Left ventricle myocardium inferior (tissue), 1 donor: ENCODE measurements at regions not wholly inside any gene's neighbourhood (a gene's known extent, or its start where the extent isn't known, plus 50 kb on each side); places are given as distances from the start of the nearest gene placed in this dataset.

Experiments used
- DNase-seq: peaks from one replicate; pipeline ENCODE4 v3.0.0-alpha.2; 2020
- H3K27ac ChIP-seq: fragments of 200-600 bp; replicated peaks from 2 replicates; pipeline ENCODE4 v1.8.0; 2021
- H3K27me3 ChIP-seq: fragments of 200-600 bp; 2 replicates; pipeline ENCODE4 v1.8.0; 2021; ENCODE audit warnings: low read depth
- H3K36me3 ChIP-seq: fragments of 200-600 bp; 2 replicates; pipeline ENCODE4 v1.8.0; 2021
- H3K4me1 ChIP-seq: fragments of 200-600 bp; 2 replicates; pipeline ENCODE4 v1.8.0; 2021
- H3K4me3 ChIP-seq: fragments of 200-600 bp; 2 replicates; pipeline ENCODE4 v1.8.0; 2021; ENCODE audit warnings: mild to moderate bottlenecking, moderate library complexity
- H3K9me3 ChIP-seq: fragments of 200-600 bp; replicated peaks from 2 replicates; pipeline ENCODE4 v1.8.0; 2021
- CTCF ChIP-seq: fragments of 200-600 bp; IDR thresholded peaks from 2 replicates; pipeline ENCODE4 v1.8.0; 2021; ENCODE audit warnings: antibody characterized with exemption, mild to moderate bottlenecking, borderline replicate concordance
- intact Hi-C: fragments of 100-400 bp; cut with micrococcal nuclease; formaldehyde crosslinking; loops from one replicate; pipeline ENCODE4 v1.11.0; 2022
- donor health status: DM: no; HTN: yes; CAD: no; lungs with severe emphysema.

DNA sequence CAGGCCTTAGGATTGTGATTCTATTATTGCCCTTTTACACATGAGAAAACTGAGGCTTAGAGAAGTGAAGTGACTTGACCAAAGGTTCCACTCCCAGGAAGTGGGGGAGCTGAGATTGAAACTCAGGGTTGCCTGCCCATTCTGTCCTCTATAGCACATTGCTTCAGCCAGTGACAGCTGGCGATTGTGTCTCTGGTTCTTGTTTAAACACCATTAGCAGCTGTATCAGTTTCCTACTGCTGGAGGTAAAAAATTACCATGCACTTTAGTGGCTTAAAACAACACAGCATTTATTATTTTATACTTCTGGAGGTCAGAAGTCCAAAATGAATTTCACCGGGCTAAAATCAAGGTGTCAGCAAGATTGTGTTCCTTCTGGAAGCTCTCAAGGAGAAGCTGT is 205.8 kb upstream of the MAMLD1 start:
- no peak overlapping the region for H3K4me3 ChIP-seq
- intact Hi-C loops, result no loop called here
- no peak for DNase-seq
- no peaks in the 10 kb centered on the region for H3K27me3 ChIP-seq
- no peaks in the 10 kb centered on the region for H3K9me3 ChIP-seq
- no peaks in the 10 kb centered on the region for H3K36me3 ChIP-seq
- no peaks in the 10 kb centered on the region for H3K4me1 ChIP-seq
- H3K27ac ChIP-seq, result no peak overlapping the region
- no peak for TF ChIP-seq CTCF

GRCh38 chrX:150158554-150159332 is 204.4 kb upstream of the MAMLD1 start:
- Histone ChIP-seq H3K9me3 (no peaks in the 10 kb centered on the region), H3K36me3 (no peaks in the 10 kb centered on the region), H3K4me3 (no peak overlapping the region), H3K4me1 (no peaks in the 10 kb centered on the region), H3K27ac (no peak overlapping the region), H3K27me3 (no peaks in the 10 kb centered on the region)
- intact Hi-C loops, result no loop called here
- DNase-seq, result no peak
- TF ChIP-seq CTCF, result no peak

GRCh38 chrX:150159537-150159936 is 203.6 kb upstream of the MAMLD1 start:
- H3K36me3 ChIP-seq, result no peaks in the 10 kb centered on the region
- no peak for TF ChIP-seq CTCF
- no peak overlapping the region for H3K27ac ChIP-seq
- no peak overlapping the region for H3K4me3 ChIP-seq
- no peaks in the 10 kb centered on the region for H3K27me3 ChIP-seq
- no peaks in the 10 kb centered on the region for H3K4me1 ChIP-seq
- intact Hi-C loops, result no loop called here
- no peaks in the 10 kb centered on the region for H3K9me3 ChIP-seq
- no peak for DNase-seq

- intact Hi-C loops, result no loop called here
- H3K36me3 ChIP-seq, result no peaks in the 10 kb centered on the region
- no peaks in the 10 kb centered on the region for H3K27me3 ChIP-seq
- no peaks in the 10 kb centered on the region for H3K9me3 ChIP-seq
- no peak for TF ChIP-seq CTCF
- no peak overlapping the region for H3K27ac ChIP-seq
- no peak for DNase-seq
- no peak overlapping the region for H3K4me3 ChIP-seq
- no peaks in the 10 kb centered on the region for H3K4me1 ChIP-seq
These were observed 202.5 kb upstream of the MAMLD1 start for GRCh38 chrX:150160656-150161055.

- intact Hi-C loops, result no loop called here
- H3K4me1 ChIP-seq, result no peaks in the 10 kb centered on the region
- H3K9me3 ChIP-seq, result no peaks in the 10 kb centered on the region
- no peaks in the 10 kb centered on the region for H3K27me3 ChIP-seq
- no peak for DNase-seq
- H3K36me3 ChIP-seq, result no peaks in the 10 kb centered on the region
- no peak overlapping the region for H3K4me3 ChIP-seq
- no peak for TF ChIP-seq CTCF
- no peak overlapping the region for H3K27ac ChIP-seq
These were observed 201.9 kb upstream of the MAMLD1 start for GRCh38 chrX:150161193-150161592.

DNA sequence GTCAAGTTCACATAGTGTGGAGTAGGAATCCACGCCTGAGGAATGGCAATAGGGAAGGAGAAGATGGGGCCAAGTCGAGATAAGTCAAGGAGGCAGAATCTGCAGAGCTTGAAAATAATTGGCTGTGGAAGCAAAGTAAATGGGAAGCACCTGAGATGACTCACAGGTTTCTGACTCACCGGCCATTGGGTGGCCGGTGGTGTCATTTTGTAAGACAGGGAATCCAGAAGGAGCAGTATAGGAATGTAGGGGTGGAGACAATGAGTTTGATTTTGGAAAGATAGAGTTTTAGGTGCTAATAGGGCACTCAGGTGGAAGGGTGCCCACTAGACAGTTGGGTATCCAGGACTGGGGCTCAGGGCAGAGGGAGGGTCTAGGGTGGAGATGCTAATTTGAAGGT is 201.0 kb upstream of the MAMLD1 start:
- TF ChIP-seq CTCF, result no peak
- Histone ChIP-seq H3K9me3 (no peaks in the 10 kb centered on the region), H3K27me3 (no peaks in the 10 kb centered on the region), H3K36me3 (no peaks in the 10 kb centered on the region), H3K27ac (no peak overlapping the region), H3K4me3 (no peak overlapping the region), H3K4me1 (no peaks in the 10 kb centered on the region)
- DNase-seq, result no peak
- intact Hi-C loops, result no loop called here
